ENCODE measurements at regions not wholly inside any gene's neighbourhood (a gene's known extent, or its start where the extent isn't known, plus 50 kb on each side); places are given as distances from the start of the nearest gene placed in this dataset.

DNA sequence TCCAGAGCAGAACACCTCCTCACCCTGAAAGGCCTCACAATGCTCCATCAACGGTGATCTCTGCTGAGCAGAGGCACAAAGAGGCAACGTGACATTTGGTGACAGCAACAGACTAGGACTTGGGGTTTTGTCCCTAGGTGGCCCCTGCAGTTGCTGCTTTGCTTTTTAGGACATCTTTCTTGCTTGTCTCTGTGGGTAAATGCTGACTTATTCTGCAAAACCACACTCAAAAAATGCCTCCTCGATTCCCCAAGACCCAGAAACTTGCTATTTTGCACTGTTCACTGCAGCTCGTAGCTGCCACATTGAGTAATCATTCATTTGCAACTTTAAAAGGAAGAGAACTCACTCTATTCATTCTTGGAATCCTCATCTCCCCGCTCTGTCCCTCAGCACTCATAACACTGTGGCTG lies 209.9 kb downstream of the LY86 start:
- Histone ChIP-seq H3K9me3 (ENCODE audit: severe bottlenecking) (no peaks in the 10 kb centered on the region), H3K4me3 (ENCODE audit: severe bottlenecking) (no peak overlapping the region), H3K36me3 (ENCODE audit: low read depth) (no peaks in the 10 kb centered on the region), H3K4me1 (ENCODE audit: insufficient read depth, poor library complexity, severe bottlenecking) (peaks cover 8% of the 10 kb centered on the region), H3K27me3 (ENCODE audit: insufficient read depth, poor library complexity, severe bottlenecking) (no peaks in the 10 kb centered on the region), H3K27ac (ENCODE audit: poor library complexity, severe bottlenecking) (no peak overlapping the region)
- no peak for DNase-seq (ENCODE audit: low spot score)
- no peak for ATAC-seq (ENCODE audit: low read depth)
- TF ChIP-seq, protein P1, sequence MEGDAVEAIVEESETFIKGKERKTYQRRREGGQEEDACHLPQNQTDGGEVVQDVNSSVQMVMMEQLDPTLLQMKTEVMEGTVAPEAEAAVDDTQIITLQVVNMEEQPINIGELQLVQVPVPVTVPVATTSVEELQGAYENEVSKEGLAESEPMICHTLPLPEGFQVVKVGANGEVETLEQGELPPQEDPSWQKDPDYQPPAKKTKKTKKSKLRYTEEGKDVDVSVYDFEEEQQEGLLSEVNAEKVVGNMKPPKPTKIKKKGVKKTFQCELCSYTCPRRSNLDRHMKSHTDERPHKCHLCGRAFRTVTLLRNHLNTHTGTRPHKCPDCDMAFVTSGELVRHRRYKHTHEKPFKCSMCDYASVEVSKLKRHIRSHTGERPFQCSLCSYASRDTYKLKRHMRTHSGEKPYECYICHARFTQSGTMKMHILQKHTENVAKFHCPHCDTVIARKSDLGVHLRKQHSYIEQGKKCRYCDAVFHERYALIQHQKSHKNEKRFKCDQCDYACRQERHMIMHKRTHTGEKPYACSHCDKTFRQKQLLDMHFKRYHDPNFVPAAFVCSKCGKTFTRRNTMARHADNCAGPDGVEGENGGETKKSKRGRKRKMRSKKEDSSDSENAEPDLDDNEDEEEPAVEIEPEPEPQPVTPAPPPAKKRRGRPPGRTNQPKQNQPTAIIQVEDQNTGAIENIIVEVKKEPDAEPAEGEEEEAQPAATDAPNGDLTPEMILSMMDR (IDR thresholded peaks at IDR 0.05; ENCODE audit: poor library complexity, severe bottlenecking) = no peak

DNA sequence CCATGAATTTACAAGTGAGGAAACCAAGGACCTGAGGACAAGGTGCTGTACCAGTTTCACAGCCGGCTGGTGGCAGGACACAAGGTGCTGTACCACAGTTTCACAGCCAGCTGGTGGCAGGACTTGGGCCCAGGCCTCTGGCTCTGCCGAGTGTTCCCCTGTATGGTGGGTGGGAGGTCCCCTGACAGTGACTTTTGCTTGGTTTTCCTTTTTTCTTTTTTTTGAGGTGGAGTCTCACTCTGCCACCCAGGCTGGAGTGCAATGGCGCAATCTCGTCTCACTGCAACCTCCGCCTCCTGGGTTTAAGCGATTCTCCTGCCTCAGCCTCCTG lies 212.4 kb downstream of the LY86 start:
- DNase-seq (ENCODE audit: low spot score) (no peak), ATAC-seq (ENCODE audit: low read depth) (no peak)
- peaks cover 16% of the 10 kb centered on the region for H3K4me1 ChIP-seq (ENCODE audit: insufficient read depth, poor library complexity, severe bottlenecking)
- no peaks in the 10 kb centered on the region for H3K27me3 ChIP-seq (ENCODE audit: insufficient read depth, poor library complexity, severe bottlenecking)
- peak overlapping the region; percentile 98 for H3K27ac ChIP-seq (ENCODE audit: poor library complexity, severe bottlenecking)
- no peak overlapping the region for H3K4me3 ChIP-seq (ENCODE audit: severe bottlenecking)
- no peaks in the 10 kb centered on the region for H3K36me3 ChIP-seq (ENCODE audit: low read depth)
- H3K9me3 ChIP-seq (ENCODE audit: severe bottlenecking) = no peaks in the 10 kb centered on the region
- TF ChIP-seq, protein P1 (IDR thresholded peaks at IDR 0.05; ENCODE audit: poor library complexity, severe bottlenecking) = no peak

DNA sequence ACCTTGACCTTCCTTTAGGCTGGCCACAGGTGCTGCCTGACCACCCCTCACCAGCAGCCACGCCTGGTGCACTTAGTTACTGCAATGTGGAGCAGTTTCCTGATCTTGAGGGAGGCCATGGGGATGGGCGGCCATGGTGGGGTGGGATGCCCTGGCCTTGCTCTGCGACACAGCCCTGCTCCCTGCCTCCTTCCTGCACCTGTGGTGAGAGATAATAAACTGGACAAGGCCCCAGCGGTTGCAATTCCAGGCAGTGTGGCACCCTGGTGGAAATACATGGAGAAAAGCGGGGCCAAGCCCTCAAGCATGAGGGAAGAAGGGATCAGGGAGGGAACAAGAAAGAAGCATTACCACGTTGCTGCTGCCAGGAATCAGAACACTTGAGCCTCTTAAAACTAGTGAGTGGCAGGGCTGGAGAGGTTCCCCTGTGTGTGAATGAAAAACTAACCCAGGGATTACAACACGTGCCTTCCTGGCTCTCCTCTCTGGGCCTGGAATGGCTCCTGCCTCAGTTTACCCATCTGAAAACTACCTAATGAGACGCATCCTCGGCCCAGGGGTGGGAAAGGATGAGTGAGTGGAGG lies 213.2 kb downstream of the LY86 start:
- Histone ChIP-seq H3K27me3 (ENCODE audit: insufficient read depth, poor library complexity, severe bottlenecking) (no peaks in the 10 kb centered on the region), H3K9me3 (ENCODE audit: severe bottlenecking) (no peaks in the 10 kb centered on the region), H3K4me3 (ENCODE audit: severe bottlenecking) (no peak overlapping the region), H3K4me1 (ENCODE audit: insufficient read depth, poor library complexity, severe bottlenecking) (peaks cover 16% of the 10 kb centered on the region), H3K27ac (ENCODE audit: poor library complexity, severe bottlenecking) (peak overlapping the region; percentile 98), H3K36me3 (ENCODE audit: low read depth) (no peaks in the 10 kb centered on the region)
- DNase-seq (ENCODE audit: low spot score) = no peak
- TF ChIP-seq, protein P1 (IDR thresholded peaks at IDR 0.05; ENCODE audit: poor library complexity, severe bottlenecking) = no peak
- ATAC-seq (ENCODE audit: low read depth) = no peak

DNA sequence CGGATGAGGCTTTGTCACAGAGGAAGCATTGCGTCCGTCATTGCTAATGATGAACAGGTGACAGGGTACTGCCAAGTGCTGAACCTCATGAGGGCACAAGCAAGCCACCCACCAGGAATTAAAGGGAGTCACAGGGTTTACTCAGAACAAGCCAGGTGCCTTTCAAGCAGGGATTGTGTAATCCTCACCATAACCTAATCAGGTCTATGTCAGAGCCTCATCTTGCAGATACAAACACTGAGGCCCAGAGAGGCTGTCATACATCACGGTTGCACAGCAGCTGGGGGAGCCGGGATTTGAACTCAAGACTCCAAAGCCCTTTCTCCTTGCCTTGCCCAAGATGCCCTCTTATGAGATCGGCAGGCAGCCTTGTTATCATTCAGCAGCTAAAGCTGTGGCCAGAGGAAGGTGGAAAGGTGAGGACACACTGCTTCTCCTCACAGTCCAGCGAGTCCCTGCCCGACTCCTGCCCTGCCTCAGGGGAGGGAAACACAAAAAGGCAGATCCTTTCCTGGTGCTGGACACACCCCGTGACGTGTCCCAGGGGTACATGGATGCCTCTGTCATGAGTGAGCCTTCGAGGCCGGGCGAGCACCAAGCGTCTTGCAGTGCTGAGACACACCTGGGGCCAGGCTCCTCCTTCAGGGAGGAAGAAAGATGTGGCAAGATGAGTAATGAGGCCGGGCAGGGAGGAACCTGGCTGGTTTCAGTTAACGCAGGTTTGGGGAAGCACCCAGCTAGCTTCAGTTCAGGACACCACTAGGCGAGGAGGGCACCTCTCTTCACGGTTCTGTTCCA lies 214.9 kb downstream of the LY86 start:
- Histone ChIP-seq H3K36me3 (ENCODE audit: low read depth) (no peaks in the 10 kb centered on the region), H3K9me3 (ENCODE audit: severe bottlenecking) (no peaks in the 10 kb centered on the region), H3K27ac (ENCODE audit: poor library complexity, severe bottlenecking) (peak overlapping the region; percentile 98), H3K4me1 (ENCODE audit: insufficient read depth, poor library complexity, severe bottlenecking) (peaks cover 16% of the 10 kb centered on the region), H3K4me3 (ENCODE audit: severe bottlenecking) (no peak overlapping the region), H3K27me3 (ENCODE audit: insufficient read depth, poor library complexity, severe bottlenecking) (no peaks in the 10 kb centered on the region)
- DNase-seq (ENCODE audit: low spot score) = peak; percentile 99
- TF ChIP-seq, protein P1 (IDR thresholded peaks at IDR 0.05; ENCODE audit: poor library complexity, severe bottlenecking) = peak; percentile 12
- ATAC-seq (ENCODE audit: low read depth) = peak; percentile 99

All from RWPE2 (cell line).